ENCODE measurements at regions not wholly inside any gene's neighbourhood (a gene's known extent, or its start where the extent isn't known, plus 50 kb on each side); places are given as distances from the start of the nearest gene placed in this dataset.
A peak's percentile ranks its signal among the peaks of the same experiment; 100 is the strongest.

GRCh38 chr10:3365630-3366029, 193.0 kb upstream of the PITRM1 start:
- no peak for DNase-seq (ENCODE audit: low spot score in 2 of 2, unreplicated experiment in 2 of 2)
- Mint-ChIP-seq H3K9me3 (peaks cover 14% of the 10 kb centered on the region), H3K4me1 (no peaks in the 10 kb centered on the region), H3K27me3 (ENCODE audit: low read depth) (no peaks in the 10 kb centered on the region), H3K4me3 (no peak overlapping the region), H3K36me3 (peaks cover 10% of the 10 kb centered on the region), H3K27ac (no peak overlapping the region)
- TF ChIP-seq CTCF (IDR thresholded peaks at IDR 0.05; ENCODE audit: unreplicated experiment) = no peak

- Mint-ChIP-seq H3K36me3 (peaks cover 10% of the 10 kb centered on the region), H3K4me3 (no peak overlapping the region), H3K9me3 (peaks cover 19% of the 10 kb centered on the region), H3K27me3 (ENCODE audit: low read depth) (no peaks in the 10 kb centered on the region), H3K27ac (no peak overlapping the region), H3K4me1 (no peaks in the 10 kb centered on the region)
- no peak for TF ChIP-seq CTCF (IDR thresholded peaks at IDR 0.05; ENCODE audit: unreplicated experiment)
- DNase-seq (ENCODE audit: low spot score in 2 of 2, unreplicated experiment in 2 of 2) = no peak
Measured at GRCh38 chr10:3364768-3365480, 192.3 kb upstream of the PITRM1 start.

- DNase-seq (ENCODE audit: low spot score in 2 of 2, unreplicated experiment in 2 of 2) = no peak
- peak overlapping the region; percentile 72 for H3K27ac Mint-ChIP-seq
- peaks cover 10% of the 10 kb centered on the region for H3K36me3 Mint-ChIP-seq
- H3K4me3 Mint-ChIP-seq = no peak overlapping the region
- H3K4me1 Mint-ChIP-seq = no peaks in the 10 kb centered on the region
- no peak for TF ChIP-seq CTCF (IDR thresholded peaks at IDR 0.05; ENCODE audit: unreplicated experiment)
- peaks cover 25% of the 10 kb centered on the region for H3K9me3 Mint-ChIP-seq
- no peaks in the 10 kb centered on the region for H3K27me3 Mint-ChIP-seq (ENCODE audit: low read depth)
Measured at GRCh38 chr10:3363311-3364045, 190.9 kb upstream of the PITRM1 start.

- H3K4me1 Mint-ChIP-seq = no peaks in the 10 kb centered on the region
- H3K27me3 Mint-ChIP-seq (ENCODE audit: low read depth) = no peaks in the 10 kb centered on the region
- DNase-seq (ENCODE audit: low spot score in 2 of 2, unreplicated experiment in 2 of 2) = no peak
- peaks cover 10% of the 10 kb centered on the region for H3K36me3 Mint-ChIP-seq
- peaks cover 35% of the 10 kb centered on the region for H3K9me3 Mint-ChIP-seq
- no peak overlapping the region for H3K27ac Mint-ChIP-seq
- H3K4me3 Mint-ChIP-seq = no peak overlapping the region
- TF ChIP-seq CTCF (IDR thresholded peaks at IDR 0.05; ENCODE audit: unreplicated experiment) = no peak
Measured at GRCh38 chr10:3362394-3362793, 189.8 kb upstream of the PITRM1 start.

- no peaks in the 10 kb centered on the region for H3K4me1 Mint-ChIP-seq
- peaks cover 35% of the 10 kb centered on the region for H3K9me3 Mint-ChIP-seq
- peaks cover 10% of the 10 kb centered on the region for H3K36me3 Mint-ChIP-seq
- TF ChIP-seq CTCF (IDR thresholded peaks at IDR 0.05; ENCODE audit: unreplicated experiment) = no peak
- DNase-seq (ENCODE audit: low spot score in 2 of 2, unreplicated experiment in 2 of 2) = no peak
- no peak overlapping the region for H3K27ac Mint-ChIP-seq
- no peak overlapping the region for H3K4me3 Mint-ChIP-seq
- H3K27me3 Mint-ChIP-seq (ENCODE audit: low read depth) = no peaks in the 10 kb centered on the region
Measured at GRCh38 chr10:3361640-3362039, 189.1 kb upstream of the PITRM1 start.

Measured in mesothelial cell of epicardium (in vitro differentiated cells).